NCI-H1417 treated with DMSO at 0.1 percent for 48 hours (cell line): ENCODE measurements at regions not wholly inside any gene's neighbourhood (a gene's known extent, or its start where the extent isn't known, plus 50 kb on each side); places are given as distances from the start of the nearest gene placed in this dataset.
"Not testable (repeated sequence)": the region's sequence is repeated elsewhere in the genome, so short reads cannot be mapped to it uniquely, and the experiment has no call there.

ENCODE experiments used
- DNase-seq: peaks from one replicate; lab custom pipeline; 2025; lab: John Stamatoyannopoulos, UW

GRCh38 chr7:79778786-79779770 lies 325.6 kb upstream of the MAGI2 start:
- DNase-seq: no peak

- DNase-seq: no peak
These were observed 322.4 kb upstream of the MAGI2 start for GRCh38 chr7:79775911-79776310.

GRCh38 chr7:79774150-79774549 lies 320.7 kb upstream of the MAGI2 start:
- DNase-seq: no peak

GRCh38 chr7:79770970-79771369 lies 317.5 kb upstream of the MAGI2 start:
- DNase-seq: no peak

GRCh38 chr7:79770063-79770462 lies 316.6 kb upstream of the MAGI2 start:
- DNase-seq: no peak

GRCh38 chr7:79767876-79768560 lies 314.6 kb upstream of the MAGI2 start:
- not testable (repeated sequence) for DNase-seq

GRCh38 chr7:79767192-79767591 lies 313.7 kb upstream of the MAGI2 start:
- not testable (repeated sequence) for DNase-seq

- no peak for DNase-seq
These were observed 308.5 kb upstream of the MAGI2 start for GRCh38 chr7:79761876-79762429.

- not testable (repeated sequence) for DNase-seq
These were observed 297.5 kb upstream of the MAGI2 start for GRCh38 chr7:79750941-79751340.

- DNase-seq: no peak
These were observed 296.4 kb upstream of the MAGI2 start for GRCh38 chr7:79749856-79750255.

- DNase-seq: no peak
These were observed 288.2 kb upstream of the MAGI2 start for GRCh38 chr7:79741684-79742083.

- no peak for DNase-seq
These were observed 286.6 kb upstream of the MAGI2 start for GRCh38 chr7:79740076-79740475.

- not testable (repeated sequence) for DNase-seq
These were observed 285.7 kb upstream of the MAGI2 start for GRCh38 chr7:79739036-79739709.

GRCh38 chr7:79736418-79736817 lies 283.0 kb upstream of the MAGI2 start:
- no peak for DNase-seq

GRCh38 chr7:79735012-79735411 lies 281.5 kb upstream of the MAGI2 start:
- no peak for DNase-seq

GRCh38 chr7:79734181-79734580 lies 280.7 kb upstream of the MAGI2 start:
- DNase-seq: no peak

- no peak for DNase-seq
These were observed 279.1 kb upstream of the MAGI2 start for GRCh38 chr7:79732535-79732934.

- no peak for DNase-seq
These were observed 277.5 kb upstream of the MAGI2 start for GRCh38 chr7:79730971-79731370.

- DNase-seq: no peak
These were observed 270.6 kb upstream of the MAGI2 start for GRCh38 chr7:79723833-79724618.

GRCh38 chr7:79722217-79722616 lies 268.8 kb upstream of the MAGI2 start:
- no peak for DNase-seq

GRCh38 chr7:79719216-79719615 lies 265.7 kb upstream of the MAGI2 start:
- DNase-seq: no peak
